ENCODE measurements at regions not wholly inside any gene's neighbourhood (a gene's known extent, or its start where the extent isn't known, plus 50 kb on each side); places are given as distances from the start of the nearest gene placed in this dataset.

DNA sequence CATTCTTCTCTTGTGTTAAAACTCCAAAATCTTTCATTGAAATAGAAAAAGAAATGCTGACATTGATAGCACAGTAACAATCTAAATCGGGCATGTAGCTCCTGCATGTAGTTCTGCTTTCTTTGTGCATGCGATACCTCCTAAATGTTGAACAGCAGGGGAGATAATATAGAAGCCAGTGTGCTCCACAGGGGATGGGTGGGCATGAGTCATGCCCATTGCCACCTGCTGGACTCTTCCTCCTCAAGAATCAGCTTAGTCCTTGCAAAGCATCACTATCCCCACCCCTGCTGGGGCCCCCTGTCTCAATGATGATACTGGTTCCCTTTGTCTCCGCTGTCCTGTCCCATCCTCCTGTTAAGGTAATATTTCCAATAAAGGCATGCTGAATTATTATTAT lies 203.0 kb downstream of the RWDD3 start:
- no peaks in the 10 kb centered on the region for H3K4me1 ChIP-seq
- no peak overlapping the region for H3K27ac ChIP-seq
- TF ChIP-seq EP300 (IDR thresholded peaks at IDR 0.05; ENCODE audit: low read depth) = no peak
- TF ChIP-seq POLR2AphosphoS5 (IDR thresholded peaks at IDR 0.05) = no peak
- TF ChIP-seq, protein P1, sequence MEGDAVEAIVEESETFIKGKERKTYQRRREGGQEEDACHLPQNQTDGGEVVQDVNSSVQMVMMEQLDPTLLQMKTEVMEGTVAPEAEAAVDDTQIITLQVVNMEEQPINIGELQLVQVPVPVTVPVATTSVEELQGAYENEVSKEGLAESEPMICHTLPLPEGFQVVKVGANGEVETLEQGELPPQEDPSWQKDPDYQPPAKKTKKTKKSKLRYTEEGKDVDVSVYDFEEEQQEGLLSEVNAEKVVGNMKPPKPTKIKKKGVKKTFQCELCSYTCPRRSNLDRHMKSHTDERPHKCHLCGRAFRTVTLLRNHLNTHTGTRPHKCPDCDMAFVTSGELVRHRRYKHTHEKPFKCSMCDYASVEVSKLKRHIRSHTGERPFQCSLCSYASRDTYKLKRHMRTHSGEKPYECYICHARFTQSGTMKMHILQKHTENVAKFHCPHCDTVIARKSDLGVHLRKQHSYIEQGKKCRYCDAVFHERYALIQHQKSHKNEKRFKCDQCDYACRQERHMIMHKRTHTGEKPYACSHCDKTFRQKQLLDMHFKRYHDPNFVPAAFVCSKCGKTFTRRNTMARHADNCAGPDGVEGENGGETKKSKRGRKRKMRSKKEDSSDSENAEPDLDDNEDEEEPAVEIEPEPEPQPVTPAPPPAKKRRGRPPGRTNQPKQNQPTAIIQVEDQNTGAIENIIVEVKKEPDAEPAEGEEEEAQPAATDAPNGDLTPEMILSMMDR (IDR thresholded peaks at IDR 0.05) = no peak
- no peak for TF ChIP-seq POLR2A (IDR thresholded peaks at IDR 0.05)
- DNase-seq = no peak
- 67 to 78% methylated on average over 3 of the region's 3 CpGs for WGBS, 2 donors (ENCODE audit: low coverage in 1 of 2)
- no peaks in the 10 kb centered on the region for H3K36me3 ChIP-seq
- in situ Hi-C loops (cut with MboI; ENCODE audit: low pct_ligation_motif_present in 1 of 4, low pct_unique_long_range_greater_than_20kb in 1 of 4, low sequenced_read_pairs in 3 of 4) (loop anchor here in 1 of 4 donors (10.0 kb wide), 1 partner anchor 58 kb away; no protein-coding TSS in a partner anchor), intact Hi-C loops (cut with DNase I; ENCODE audit: low total_unique reads) (no loop called here)
- H3K4me3 ChIP-seq = no peak overlapping the region
- H3K9me3 ChIP-seq = no peaks in the 10 kb centered on the region
- no peaks in the 10 kb centered on the region for H3K27me3 ChIP-seq

DNA sequence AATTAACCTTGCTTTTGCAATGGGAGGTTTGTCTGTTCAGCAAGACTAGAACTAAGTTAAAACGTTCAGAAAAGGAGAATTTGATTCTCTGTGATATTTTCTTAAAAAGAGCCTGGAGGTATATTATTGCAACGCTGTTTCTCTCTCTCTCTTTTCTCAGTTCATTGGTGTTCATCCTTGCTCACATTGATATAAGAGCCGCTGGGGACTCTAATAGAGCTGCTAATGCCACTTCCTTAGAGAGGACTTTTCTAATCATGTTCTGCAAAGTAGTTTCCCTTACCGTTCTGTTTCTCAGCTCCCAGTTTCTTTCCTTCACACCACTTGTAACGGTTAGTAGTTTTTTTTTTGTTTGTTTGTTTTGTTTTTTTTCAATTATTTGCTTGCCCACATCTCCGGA lies 203.8 kb downstream of the RWDD3 start:
- no peak overlapping the region for H3K4me3 ChIP-seq
- in situ Hi-C loops (cut with MboI; ENCODE audit: low pct_ligation_motif_present in 1 of 4, low pct_unique_long_range_greater_than_20kb in 1 of 4, low sequenced_read_pairs in 3 of 4) (loop anchor here in 1 of 4 donors (10.0 kb wide), 1 partner anchor 57 kb away; no protein-coding TSS in a partner anchor), intact Hi-C loops (cut with DNase I; ENCODE audit: low total_unique reads) (no loop called here)
- no peak for TF ChIP-seq POLR2AphosphoS5 (IDR thresholded peaks at IDR 0.05)
- no peak for TF ChIP-seq EP300 (IDR thresholded peaks at IDR 0.05; ENCODE audit: low read depth)
- TF ChIP-seq, protein P1 (IDR thresholded peaks at IDR 0.05) = no peak
- TF ChIP-seq POLR2A (IDR thresholded peaks at IDR 0.05) = no peak
- H3K9me3 ChIP-seq = no peaks in the 10 kb centered on the region
- DNase-seq = no peak
- no peaks in the 10 kb centered on the region for H3K27me3 ChIP-seq
- no peaks in the 10 kb centered on the region for H3K36me3 ChIP-seq
- no peaks in the 10 kb centered on the region for H3K4me1 ChIP-seq
- no peak overlapping the region for H3K27ac ChIP-seq
- 33 to 47% methylated on average over 5 to 6 of the region's 6 CpGs for WGBS, 2 donors (ENCODE audit: low coverage in 1 of 2)

- Histone ChIP-seq H3K9me3 (no peaks in the 10 kb centered on the region), H3K27ac (no peak overlapping the region), H3K27me3 (no peaks in the 10 kb centered on the region), H3K4me3 (no peak overlapping the region), H3K36me3 (no peaks in the 10 kb centered on the region), H3K4me1 (no peaks in the 10 kb centered on the region)
- DNase-seq = no peak
- no peak for TF ChIP-seq POLR2AphosphoS5 (IDR thresholded peaks at IDR 0.05)
- TF ChIP-seq POLR2A (IDR thresholded peaks at IDR 0.05) = no peak
- TF ChIP-seq EP300 (IDR thresholded peaks at IDR 0.05; ENCODE audit: low read depth) = no peak
- TF ChIP-seq, protein P1 (IDR thresholded peaks at IDR 0.05) = no peak
- 53 to 61% methylated on average over 4 of the region's 4 CpGs for WGBS, 2 donors (ENCODE audit: low coverage in 1 of 2)
- in situ Hi-C loops (cut with MboI; ENCODE audit: low pct_ligation_motif_present in 1 of 4, low pct_unique_long_range_greater_than_20kb in 1 of 4, low sequenced_read_pairs in 3 of 4) (loop anchor here in 1 of 4 donors (10.0 kb wide), 1 partner anchor 56 kb away; no protein-coding TSS in a partner anchor), intact Hi-C loops (cut with DNase I; ENCODE audit: low total_unique reads) (no loop called here)
Observed at GRCh38 chr1:95438218-95438948, 204.4 kb downstream of the RWDD3 start.

GRCh38 chr1:95440511-95440910 lies 206.5 kb downstream of the RWDD3 start:
- H3K36me3 ChIP-seq = no peaks in the 10 kb centered on the region
- TF ChIP-seq POLR2A (IDR thresholded peaks at IDR 0.05) (no peak), EP300 (IDR thresholded peaks at IDR 0.05; ENCODE audit: low read depth) (no peak), POLR2AphosphoS5 (IDR thresholded peaks at IDR 0.05) (no peak)
- TF ChIP-seq, protein P1 (IDR thresholded peaks at IDR 0.05) = no peak
- WGBS, 2 donors (ENCODE audit: low coverage in 1 of 2) = 52 to 58% methylated on average over 4 of the region's 4 CpGs

More at GRCh38 chr1:95440511-95440910, 206.5 kb downstream of the RWDD3 start:
- H3K27me3 ChIP-seq = no peaks in the 10 kb centered on the region
- H3K9me3 ChIP-seq = no peaks in the 10 kb centered on the region
- H3K4me3 ChIP-seq = no peak overlapping the region
- no peak overlapping the region for H3K27ac ChIP-seq
- intact Hi-C loops (cut with DNase I; ENCODE audit: low total_unique reads) = no loop called here
- no peaks in the 10 kb centered on the region for H3K4me1 ChIP-seq
- in situ Hi-C loops (cut with MboI; ENCODE audit: low pct_ligation_motif_present in 1 of 4, low pct_unique_long_range_greater_than_20kb in 1 of 4, low sequenced_read_pairs in 3 of 4) = no loop called here
- DNase-seq = no peak
